ENCODE measurements at regions not wholly inside any gene's neighbourhood (a gene's known extent, or its start where the extent isn't known, plus 50 kb on each side); places are given as distances from the start of the nearest gene placed in this dataset.

GRCh38 chr6:90809035-90809434 is 222.2 kb upstream of the MAP3K7 start:
- TF ChIP-seq, protein P1, sequence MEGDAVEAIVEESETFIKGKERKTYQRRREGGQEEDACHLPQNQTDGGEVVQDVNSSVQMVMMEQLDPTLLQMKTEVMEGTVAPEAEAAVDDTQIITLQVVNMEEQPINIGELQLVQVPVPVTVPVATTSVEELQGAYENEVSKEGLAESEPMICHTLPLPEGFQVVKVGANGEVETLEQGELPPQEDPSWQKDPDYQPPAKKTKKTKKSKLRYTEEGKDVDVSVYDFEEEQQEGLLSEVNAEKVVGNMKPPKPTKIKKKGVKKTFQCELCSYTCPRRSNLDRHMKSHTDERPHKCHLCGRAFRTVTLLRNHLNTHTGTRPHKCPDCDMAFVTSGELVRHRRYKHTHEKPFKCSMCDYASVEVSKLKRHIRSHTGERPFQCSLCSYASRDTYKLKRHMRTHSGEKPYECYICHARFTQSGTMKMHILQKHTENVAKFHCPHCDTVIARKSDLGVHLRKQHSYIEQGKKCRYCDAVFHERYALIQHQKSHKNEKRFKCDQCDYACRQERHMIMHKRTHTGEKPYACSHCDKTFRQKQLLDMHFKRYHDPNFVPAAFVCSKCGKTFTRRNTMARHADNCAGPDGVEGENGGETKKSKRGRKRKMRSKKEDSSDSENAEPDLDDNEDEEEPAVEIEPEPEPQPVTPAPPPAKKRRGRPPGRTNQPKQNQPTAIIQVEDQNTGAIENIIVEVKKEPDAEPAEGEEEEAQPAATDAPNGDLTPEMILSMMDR (IDR thresholded peaks at IDR 0.05; ENCODE audit: low read depth, low read length, missing input control), result no peak
- TF ChIP-seq YY1 (IDR thresholded peaks at IDR 0.05) (no peak), GABPA (IDR thresholded peaks at IDR 0.05 in 1 of 2, conservative IDR thresholded peaks at IDR 0.05 in 1 of 2) (no peak), REST (IDR thresholded peaks at IDR 0.05) (no peak), TAF1 (conservative IDR thresholded peaks at IDR 0.05) (no peak), ZBTB33 (IDR thresholded peaks at IDR 0.05) (no peak), ATF3 (IDR thresholded peaks at IDR 0.05) (no peak), SP1 (IDR thresholded peaks at IDR 0.05) (no peak), RAD21 (IDR thresholded peaks at IDR 0.05) (no peak)

Measured in liver (tissue), 3 donors.